ENCODE measurements at regions not wholly inside any gene's neighbourhood (a gene's known extent, or its start where the extent isn't known, plus 50 kb on each side); places are given as distances from the start of the nearest gene placed in this dataset.

- TF ChIP-seq, protein P1, sequence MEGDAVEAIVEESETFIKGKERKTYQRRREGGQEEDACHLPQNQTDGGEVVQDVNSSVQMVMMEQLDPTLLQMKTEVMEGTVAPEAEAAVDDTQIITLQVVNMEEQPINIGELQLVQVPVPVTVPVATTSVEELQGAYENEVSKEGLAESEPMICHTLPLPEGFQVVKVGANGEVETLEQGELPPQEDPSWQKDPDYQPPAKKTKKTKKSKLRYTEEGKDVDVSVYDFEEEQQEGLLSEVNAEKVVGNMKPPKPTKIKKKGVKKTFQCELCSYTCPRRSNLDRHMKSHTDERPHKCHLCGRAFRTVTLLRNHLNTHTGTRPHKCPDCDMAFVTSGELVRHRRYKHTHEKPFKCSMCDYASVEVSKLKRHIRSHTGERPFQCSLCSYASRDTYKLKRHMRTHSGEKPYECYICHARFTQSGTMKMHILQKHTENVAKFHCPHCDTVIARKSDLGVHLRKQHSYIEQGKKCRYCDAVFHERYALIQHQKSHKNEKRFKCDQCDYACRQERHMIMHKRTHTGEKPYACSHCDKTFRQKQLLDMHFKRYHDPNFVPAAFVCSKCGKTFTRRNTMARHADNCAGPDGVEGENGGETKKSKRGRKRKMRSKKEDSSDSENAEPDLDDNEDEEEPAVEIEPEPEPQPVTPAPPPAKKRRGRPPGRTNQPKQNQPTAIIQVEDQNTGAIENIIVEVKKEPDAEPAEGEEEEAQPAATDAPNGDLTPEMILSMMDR (conservative IDR thresholded peaks at IDR 0.05; ENCODE audit: low read length), result no peak
- no peak for TF ChIP-seq EZH2phosphoT487 (IDR thresholded peaks at IDR 0.05; ENCODE audit: borderline replicate concordance)
Measured at GRCh38 chr6:122078481-122078880, 321.0 kb upstream of the HSF2 start.

All from Loucy (cell line).